ENCODE measurements at regions not wholly inside any gene's neighbourhood (a gene's known extent, or its start where the extent isn't known, plus 50 kb on each side); places are given as distances from the start of the nearest gene placed in this dataset.

- TF ChIP-seq, protein P1, sequence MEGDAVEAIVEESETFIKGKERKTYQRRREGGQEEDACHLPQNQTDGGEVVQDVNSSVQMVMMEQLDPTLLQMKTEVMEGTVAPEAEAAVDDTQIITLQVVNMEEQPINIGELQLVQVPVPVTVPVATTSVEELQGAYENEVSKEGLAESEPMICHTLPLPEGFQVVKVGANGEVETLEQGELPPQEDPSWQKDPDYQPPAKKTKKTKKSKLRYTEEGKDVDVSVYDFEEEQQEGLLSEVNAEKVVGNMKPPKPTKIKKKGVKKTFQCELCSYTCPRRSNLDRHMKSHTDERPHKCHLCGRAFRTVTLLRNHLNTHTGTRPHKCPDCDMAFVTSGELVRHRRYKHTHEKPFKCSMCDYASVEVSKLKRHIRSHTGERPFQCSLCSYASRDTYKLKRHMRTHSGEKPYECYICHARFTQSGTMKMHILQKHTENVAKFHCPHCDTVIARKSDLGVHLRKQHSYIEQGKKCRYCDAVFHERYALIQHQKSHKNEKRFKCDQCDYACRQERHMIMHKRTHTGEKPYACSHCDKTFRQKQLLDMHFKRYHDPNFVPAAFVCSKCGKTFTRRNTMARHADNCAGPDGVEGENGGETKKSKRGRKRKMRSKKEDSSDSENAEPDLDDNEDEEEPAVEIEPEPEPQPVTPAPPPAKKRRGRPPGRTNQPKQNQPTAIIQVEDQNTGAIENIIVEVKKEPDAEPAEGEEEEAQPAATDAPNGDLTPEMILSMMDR (IDR thresholded peaks at IDR 0.05), result no peak
- no peaks in the 10 kb centered on the region for H3K36me3 Mint-ChIP-seq (ENCODE audit: unreplicated experiment)
Observed at GRCh38 chr15:72919936-72920465, 132.3 kb upstream of the NEO1 start.

GRCh38 chr15:72916897-72917296 is 133.3 kb upstream of the ADPGK start:
- Mint-ChIP-seq H3K27me3 (ENCODE audit: unreplicated experiment) (peaks cover 12% of the 10 kb centered on the region), H3K36me3 (ENCODE audit: unreplicated experiment) (no peaks in the 10 kb centered on the region), H3K9me3 (ENCODE audit: unreplicated experiment) (no peaks in the 10 kb centered on the region), H3K27ac (ENCODE audit: unreplicated experiment) (no peak overlapping the region), H3K4me1 (ENCODE audit: unreplicated experiment) (peaks cover 11% of the 10 kb centered on the region), H3K4me3 (ENCODE audit: unreplicated experiment) (no peak overlapping the region)
- DNase-seq (ENCODE audit: extremely low spot score, unreplicated experiment), result no peak
- TF ChIP-seq, protein P1 (IDR thresholded peaks at IDR 0.05), result no peak

More at GRCh38 chr15:72919936-72920465, 132.3 kb upstream of the NEO1 start:
- Mint-ChIP-seq H3K4me3 (ENCODE audit: unreplicated experiment) (no peak overlapping the region), H3K9me3 (ENCODE audit: unreplicated experiment) (no peaks in the 10 kb centered on the region), H3K27me3 (ENCODE audit: unreplicated experiment) (peaks cover 21% of the 10 kb centered on the region), H3K4me1 (ENCODE audit: unreplicated experiment) (peaks cover 11% of the 10 kb centered on the region), H3K27ac (ENCODE audit: unreplicated experiment) (no peak overlapping the region)
- no peak for DNase-seq (ENCODE audit: extremely low spot score, unreplicated experiment)

- no peak overlapping the region for H3K27ac Mint-ChIP-seq (ENCODE audit: unreplicated experiment)
- no peaks in the 10 kb centered on the region for H3K9me3 Mint-ChIP-seq (ENCODE audit: unreplicated experiment)
- no peak overlapping the region for H3K4me3 Mint-ChIP-seq (ENCODE audit: unreplicated experiment)
- peaks cover 7% of the 10 kb centered on the region for H3K27me3 Mint-ChIP-seq (ENCODE audit: unreplicated experiment)
- H3K36me3 Mint-ChIP-seq (ENCODE audit: unreplicated experiment), result no peaks in the 10 kb centered on the region
- TF ChIP-seq, protein P1 (IDR thresholded peaks at IDR 0.05), result no peak
- peaks cover 11% of the 10 kb centered on the region for H3K4me1 Mint-ChIP-seq (ENCODE audit: unreplicated experiment)
- DNase-seq (ENCODE audit: extremely low spot score, unreplicated experiment), result no peak
Observed at GRCh38 chr15:72916378-72916777, 132.8 kb upstream of the ADPGK start.

DNA sequence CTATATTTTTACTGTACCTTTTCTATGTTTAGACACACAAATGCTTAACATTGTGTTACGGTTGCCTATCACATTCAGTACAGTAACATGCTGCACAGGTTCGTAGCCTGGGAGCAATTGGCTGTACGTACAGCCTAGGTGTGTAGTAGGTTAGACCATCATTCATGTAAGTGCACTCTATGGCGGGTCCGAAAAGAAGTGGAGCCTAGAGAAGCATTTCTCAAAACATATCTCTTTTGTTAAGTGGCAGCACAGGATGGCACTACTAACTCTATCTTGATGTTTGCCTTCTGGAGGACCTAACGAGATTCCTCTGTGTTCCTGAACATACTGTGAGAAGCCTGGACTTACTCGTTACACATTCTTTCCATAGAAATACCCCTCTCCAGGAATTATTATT is 132.3 kb upstream of the ADPGK start:
- no peaks in the 10 kb centered on the region for H3K9me3 Mint-ChIP-seq (ENCODE audit: unreplicated experiment)
- peaks cover 4% of the 10 kb centered on the region for H3K27me3 Mint-ChIP-seq (ENCODE audit: unreplicated experiment)
- H3K4me3 Mint-ChIP-seq (ENCODE audit: unreplicated experiment), result no peak overlapping the region
- DNase-seq (ENCODE audit: extremely low spot score, unreplicated experiment), result no peak
- TF ChIP-seq, protein P1 (IDR thresholded peaks at IDR 0.05), result no peak
- no peak overlapping the region for H3K27ac Mint-ChIP-seq (ENCODE audit: unreplicated experiment)
- no peaks in the 10 kb centered on the region for H3K36me3 Mint-ChIP-seq (ENCODE audit: unreplicated experiment)
- H3K4me1 Mint-ChIP-seq (ENCODE audit: unreplicated experiment), result peaks cover 11% of the 10 kb centered on the region

DNA sequence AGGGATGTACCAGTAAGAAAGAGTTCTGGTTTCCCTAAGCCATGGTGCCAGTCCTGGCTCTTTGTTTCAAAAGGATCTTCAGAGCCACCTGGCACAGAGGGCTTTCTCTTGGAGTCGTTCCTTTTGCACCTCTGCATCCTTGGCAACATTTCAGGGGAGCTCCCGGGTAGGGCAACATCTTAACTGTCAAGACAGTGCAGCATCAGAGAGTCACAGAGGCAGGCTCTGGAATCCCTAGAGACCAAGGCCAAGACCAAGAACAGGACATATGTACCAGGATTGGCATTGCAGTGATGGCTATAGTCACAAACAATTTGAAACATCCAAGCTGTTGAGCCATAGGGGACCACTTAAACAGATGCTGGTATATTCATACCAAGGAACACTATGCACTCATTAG is 129.4 kb upstream of the ADPGK start:
- DNase-seq (ENCODE audit: extremely low spot score, unreplicated experiment), result no peak
- no peaks in the 10 kb centered on the region for H3K9me3 Mint-ChIP-seq (ENCODE audit: unreplicated experiment)
- H3K36me3 Mint-ChIP-seq (ENCODE audit: unreplicated experiment), result no peaks in the 10 kb centered on the region
- peaks cover 11% of the 10 kb centered on the region for H3K4me1 Mint-ChIP-seq (ENCODE audit: unreplicated experiment)
- H3K27ac Mint-ChIP-seq (ENCODE audit: unreplicated experiment), result no peak overlapping the region
- TF ChIP-seq, protein P1 (IDR thresholded peaks at IDR 0.05), result no peak
- H3K27me3 Mint-ChIP-seq (ENCODE audit: unreplicated experiment), result peaks cover 6% of the 10 kb centered on the region
- H3K4me3 Mint-ChIP-seq (ENCODE audit: unreplicated experiment), result no peak overlapping the region

Data from osteocyte (in vitro differentiated cells).